ENCODE measurements at regions not wholly inside any gene's neighbourhood (a gene's known extent, or its start where the extent isn't known, plus 50 kb on each side); places are given as distances from the start of the nearest gene placed in this dataset.

- TF ChIP-seq EZH2phosphoT487 (IDR thresholded peaks at IDR 0.05; ENCODE audit: insufficient read depth, low read depth) (no peak), EZH2 (IDR thresholded peaks at IDR 0.05; ENCODE audit: insufficient read depth, poor library complexity, severe bottlenecking) (no peak)
Measured at GRCh38 chr2:212864186-212864585, 287.2 kb downstream of the IKZF2 start.
